ENCODE measurements at regions not wholly inside any gene's neighbourhood (a gene's known extent, or its start where the extent isn't known, plus 50 kb on each side); places are given as distances from the start of the nearest gene placed in this dataset.

GRCh38 chr7:116148108-116148507 is 62.2 kb upstream of the TES start:
- DNase-seq, result no peak

DNA sequence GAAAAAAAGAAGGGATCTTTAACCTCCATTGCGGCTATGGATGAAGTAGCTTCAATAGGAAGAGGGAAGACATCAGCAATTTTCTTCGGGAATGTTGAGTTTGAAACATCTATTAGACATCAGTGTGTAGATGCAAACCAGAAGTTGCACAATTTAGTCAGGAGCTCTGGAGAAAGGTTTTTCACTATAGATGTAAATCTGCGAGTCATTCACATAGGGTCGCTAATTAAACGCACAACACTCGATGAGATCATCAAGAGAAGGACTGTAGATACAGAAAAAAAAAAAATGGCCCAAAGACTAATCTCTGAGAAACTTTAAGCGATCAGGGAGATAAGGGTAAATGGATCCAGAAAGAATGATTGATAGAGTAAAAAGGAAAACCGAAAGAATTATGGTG is 61.7 kb upstream of the TES start:
- DNase-seq, result no peak

DNA sequence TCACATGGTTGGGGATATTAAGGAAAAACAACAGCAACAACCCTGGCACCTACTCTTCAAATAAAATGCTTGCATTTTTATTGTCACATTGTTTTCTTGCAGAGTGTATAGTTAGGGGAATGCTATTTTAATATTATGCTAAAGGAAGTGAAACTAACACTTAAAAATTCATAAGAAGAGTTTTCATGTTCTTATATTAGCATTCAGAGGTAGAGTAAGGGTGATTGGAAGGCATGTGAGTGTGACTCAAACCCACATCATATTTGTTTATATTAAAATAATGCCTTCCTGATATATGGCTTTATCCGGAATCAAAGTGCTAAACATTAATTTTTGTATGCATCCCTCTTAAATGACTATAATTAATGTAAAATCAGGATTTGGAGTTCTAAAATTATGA is 59.8 kb upstream of the TES start:
- DNase-seq, result no peak

GRCh38 chr7:116152276-116152675 is 58.1 kb upstream of the TES start:
- no peak for DNase-seq

- no peak for DNase-seq
These were observed 57.3 kb upstream of the TES start for GRCh38 chr7:116153050-116153449.

- no peak for DNase-seq
These were observed 50.6 kb upstream of the TES start for GRCh38 chr7:116159711-116160110.
